Body of pancreas (tissue), 4 donors: ENCODE measurements at regions not wholly inside any gene's neighbourhood (a gene's known extent, or its start where the extent isn't known, plus 50 kb on each side); places are given as distances from the start of the nearest gene placed in this dataset.

Source experiments
- ATAC-seq: fragments of 150-250 bp; one replicate; pipeline ENCODE4 v1.9.1; 2016
- DNase-seq, 4 donors: peaks; one replicate each; pipeline ENCODE4 v3.0.0-alpha.2; 2019
- H3K27ac ChIP-seq, 4 donors: fragments of 200-600 bp; sonication (generic); 1 replicate in 3 of 4; 2 replicates in 1 of 4; pipeline versions ENCODE4 v1.5.1 to v1.6.1; 2016 to 2019; ENCODE audit warnings: mild to moderate bottlenecking in 1 of 4, mixed read lengths in 1 of 4, moderate library complexity in 1 of 4
- H3K27me3 ChIP-seq, 2 donors: fragments of 200-600 bp; sonication (generic); one replicate each; pipeline ENCODE4 v1.6.0; 2016; ENCODE audit warnings: mild to moderate bottlenecking in 1 of 2
- H3K36me3 ChIP-seq, 2 donors: fragments of 200-600 bp; sonication (generic); replicated peaks in 1 of 2; 2 replicates each; pipeline ENCODE4 v1.5.1; 2016; ENCODE audit warnings: low read depth in 2 of 2; ENCODE audit not compliant: insufficient read depth in 1 of 2
- H3K4me1 ChIP-seq: fragments of 200-600 bp; sonication (generic); one replicate; pipeline ENCODE4 v1.6.0; 2016
- H3K4me3 ChIP-seq, 2 donors: fragments of 200-600 bp; sonication (generic); 1 replicate in 1 of 2; 2 replicates in 1 of 2; pipeline ENCODE4 v1.5.1; 2016 to 2019
- H3K9me3 ChIP-seq, 3 donors: fragments of 200-600 bp; sonication (generic); 1 replicate in 2 of 3; 2 replicates in 1 of 3; pipeline ENCODE4 v1.5.1; 2016
- POLR2A ChIP-seq, 3 donors: fragments of 450-650 bp; IDR thresholded peaks; one replicate each; pipeline ENCODE4 v1.6.1; 2016; ENCODE audit warnings: antibody characterized with exemption in 3 of 3, mild to moderate bottlenecking in 2 of 3
- WGBS, 2 donors: methylation state at CpG; one replicate each; pipeline ENCODE4 v1.1.5; 2017; 5-methylcytosine and 5-hydroxymethylcytosine counted together
- intact Hi-C: fragments of 100-400 bp; cut with DNase I; formaldehyde crosslinking; loops from one replicate; pipeline ENCODE4 v1.15.1; 2023
- TF ChIP-seq, protein P1 (sequence below), 7 experiments: fragments of 450-650 bp in 4 of 7; fragments of 200-600 bp in 3 of 7; sonication (generic) in 3 of 7; IDR thresholded peaks; one replicate each; pipeline ENCODE4 v1.5.1; 2016 to 2019; ENCODE audit warnings: antibody characterized with exemption in 7 of 7

DNA sequence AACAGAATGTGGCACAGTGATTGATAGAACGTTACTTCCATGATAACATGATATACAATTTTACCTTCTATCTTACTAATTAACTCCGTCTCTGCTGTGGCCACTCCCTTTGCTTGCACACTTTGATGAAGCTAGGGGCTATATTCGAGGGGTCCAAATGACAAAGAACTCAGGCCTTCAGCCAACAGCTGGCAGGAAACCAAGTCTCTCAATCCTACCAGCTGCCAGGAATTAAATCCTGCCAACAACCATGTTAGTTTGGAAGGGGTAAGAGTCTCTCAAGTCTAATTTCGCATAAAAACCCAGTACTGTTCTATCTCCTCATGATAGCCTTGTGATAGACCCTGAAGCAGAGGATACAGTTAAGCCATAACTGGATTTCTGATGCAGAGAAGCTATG is 1122.9 kb upstream of the PCDH10 start:
- DNase-seq (no peak), ATAC-seq (no peak)
- TF ChIP-seq, protein P1, sequence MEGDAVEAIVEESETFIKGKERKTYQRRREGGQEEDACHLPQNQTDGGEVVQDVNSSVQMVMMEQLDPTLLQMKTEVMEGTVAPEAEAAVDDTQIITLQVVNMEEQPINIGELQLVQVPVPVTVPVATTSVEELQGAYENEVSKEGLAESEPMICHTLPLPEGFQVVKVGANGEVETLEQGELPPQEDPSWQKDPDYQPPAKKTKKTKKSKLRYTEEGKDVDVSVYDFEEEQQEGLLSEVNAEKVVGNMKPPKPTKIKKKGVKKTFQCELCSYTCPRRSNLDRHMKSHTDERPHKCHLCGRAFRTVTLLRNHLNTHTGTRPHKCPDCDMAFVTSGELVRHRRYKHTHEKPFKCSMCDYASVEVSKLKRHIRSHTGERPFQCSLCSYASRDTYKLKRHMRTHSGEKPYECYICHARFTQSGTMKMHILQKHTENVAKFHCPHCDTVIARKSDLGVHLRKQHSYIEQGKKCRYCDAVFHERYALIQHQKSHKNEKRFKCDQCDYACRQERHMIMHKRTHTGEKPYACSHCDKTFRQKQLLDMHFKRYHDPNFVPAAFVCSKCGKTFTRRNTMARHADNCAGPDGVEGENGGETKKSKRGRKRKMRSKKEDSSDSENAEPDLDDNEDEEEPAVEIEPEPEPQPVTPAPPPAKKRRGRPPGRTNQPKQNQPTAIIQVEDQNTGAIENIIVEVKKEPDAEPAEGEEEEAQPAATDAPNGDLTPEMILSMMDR (IDR thresholded peaks at IDR 0.05), result no peak
- Histone ChIP-seq H3K27ac (no peak overlapping the region), H3K4me3 (no peak overlapping the region), H3K27me3 (no peaks in the 10 kb centered on the region), H3K36me3 (no peaks in the 10 kb centered on the region), H3K4me1 (no peaks in the 10 kb centered on the region), H3K9me3 (no peaks in the 10 kb centered on the region)
- intact Hi-C loops, result no loop called here
- WGBS, 2 donors, result 21 to 25% methylated on average over 4 of the region's 4 CpGs

- Histone ChIP-seq H3K27me3 (no peaks in the 10 kb centered on the region), H3K9me3 (no peaks in the 10 kb centered on the region), H3K27ac (no peak overlapping the region), H3K4me3 (no peak overlapping the region), H3K36me3 (no peaks in the 10 kb centered on the region), H3K4me1 (no peaks in the 10 kb centered on the region)
- TF ChIP-seq POLR2A (IDR thresholded peaks at IDR 0.05), result no peak
- TF ChIP-seq, protein P1 (IDR thresholded peaks at IDR 0.05), result no peak
- intact Hi-C loops, result no loop called here
- no peak for DNase-seq
- 54 to 56% methylated on average over 4 of the region's 4 CpGs for WGBS, 2 donors
- no peak for ATAC-seq
Measured at GRCh38 chr4:132026816-132027215, 1122.3 kb upstream of the PCDH10 start.

- ATAC-seq, result no peak
- H3K27me3 ChIP-seq, result no peaks in the 10 kb centered on the region
- peaks cover 0 to 6% (median 0%) of the 10 kb centered on the region in 3 donors for H3K9me3 ChIP-seq
- TF ChIP-seq POLR2A (IDR thresholded peaks at IDR 0.05), result no peak
- TF ChIP-seq, protein P1 (IDR thresholded peaks at IDR 0.05), result no peak
- WGBS, 2 donors, result 68 to 81% methylated on average over 1 of the region's 1 CpG
- no peak overlapping the region for H3K4me3 ChIP-seq
- intact Hi-C loops, result no loop called here
- H3K27ac ChIP-seq, result no peak overlapping the region
- H3K36me3 ChIP-seq, result no peaks in the 10 kb centered on the region
- DNase-seq, result no peak
- no peaks in the 10 kb centered on the region for H3K4me1 ChIP-seq
Measured at GRCh38 chr4:132056496-132056895, 1092.6 kb upstream of the PCDH10 start.

DNA sequence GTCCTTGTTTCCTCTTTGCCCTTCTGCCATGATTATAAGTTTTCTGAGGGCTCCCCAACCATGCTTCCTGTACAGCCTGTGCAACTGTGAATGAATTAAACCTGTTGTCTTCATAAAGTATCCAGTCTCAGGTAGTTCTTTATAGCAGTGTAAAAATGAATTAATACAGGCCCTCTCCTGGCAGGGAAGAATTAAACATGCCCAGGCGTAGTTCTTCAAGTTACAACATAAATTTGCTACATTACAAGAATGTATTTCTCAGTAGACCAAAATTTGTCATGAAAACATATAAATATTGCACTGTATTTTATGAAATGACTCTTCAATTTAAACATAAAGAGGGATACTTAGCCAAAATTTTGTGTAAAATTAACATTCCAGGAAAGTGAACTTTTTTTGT is 1089.9 kb upstream of the PCDH10 start:
- H3K4me1 ChIP-seq, result no peaks in the 10 kb centered on the region
- H3K9me3 ChIP-seq, result peaks cover 0 to 6% (median 0%) of the 10 kb centered on the region in 3 donors
- H3K27me3 ChIP-seq, result no peaks in the 10 kb centered on the region
- H3K27ac ChIP-seq, result no peak overlapping the region
- no peak for ATAC-seq
- TF ChIP-seq, protein P1 (IDR thresholded peaks at IDR 0.05), result no peak
- TF ChIP-seq POLR2A (IDR thresholded peaks at IDR 0.05), result no peak
- no peak overlapping the region for H3K4me3 ChIP-seq
- no peaks in the 10 kb centered on the region for H3K36me3 ChIP-seq
- DNase-seq, result no peak
- WGBS, 2 donors, result 72 to 83% methylated on average over 1 of the region's 1 CpG
- intact Hi-C loops, result no loop called here

GRCh38 chr4:132062611-132063239 is 1086.4 kb upstream of the PCDH10 start:
- 90 to 92% methylated on average over 13 to 31 of the region's 31 CpGs for WGBS, 2 donors
- TF ChIP-seq POLR2A (IDR thresholded peaks at IDR 0.05), result no peak
- TF ChIP-seq, protein P1 (IDR thresholded peaks at IDR 0.05), result no peak
- Histone ChIP-seq H3K9me3 (peaks cover 0 to 6% (median 0%) of the 10 kb centered on the region in 3 donors), H3K27ac (no peak overlapping the region), H3K4me1 (no peaks in the 10 kb centered on the region), H3K36me3 (no peaks in the 10 kb centered on the region), H3K4me3 (no peak overlapping the region), H3K27me3 (no peaks in the 10 kb centered on the region)
- no peak for DNase-seq
- intact Hi-C loops, result no loop called here
- ATAC-seq, result no peak
